ENCODE measurements at regions not wholly inside any gene's neighbourhood (a gene's known extent, or its start where the extent isn't known, plus 50 kb on each side); places are given as distances from the start of the nearest gene placed in this dataset.
"Not testable (repeated sequence)": the region's sequence is repeated elsewhere in the genome, so short reads cannot be mapped to it uniquely, and the experiment has no call there.

DNA sequence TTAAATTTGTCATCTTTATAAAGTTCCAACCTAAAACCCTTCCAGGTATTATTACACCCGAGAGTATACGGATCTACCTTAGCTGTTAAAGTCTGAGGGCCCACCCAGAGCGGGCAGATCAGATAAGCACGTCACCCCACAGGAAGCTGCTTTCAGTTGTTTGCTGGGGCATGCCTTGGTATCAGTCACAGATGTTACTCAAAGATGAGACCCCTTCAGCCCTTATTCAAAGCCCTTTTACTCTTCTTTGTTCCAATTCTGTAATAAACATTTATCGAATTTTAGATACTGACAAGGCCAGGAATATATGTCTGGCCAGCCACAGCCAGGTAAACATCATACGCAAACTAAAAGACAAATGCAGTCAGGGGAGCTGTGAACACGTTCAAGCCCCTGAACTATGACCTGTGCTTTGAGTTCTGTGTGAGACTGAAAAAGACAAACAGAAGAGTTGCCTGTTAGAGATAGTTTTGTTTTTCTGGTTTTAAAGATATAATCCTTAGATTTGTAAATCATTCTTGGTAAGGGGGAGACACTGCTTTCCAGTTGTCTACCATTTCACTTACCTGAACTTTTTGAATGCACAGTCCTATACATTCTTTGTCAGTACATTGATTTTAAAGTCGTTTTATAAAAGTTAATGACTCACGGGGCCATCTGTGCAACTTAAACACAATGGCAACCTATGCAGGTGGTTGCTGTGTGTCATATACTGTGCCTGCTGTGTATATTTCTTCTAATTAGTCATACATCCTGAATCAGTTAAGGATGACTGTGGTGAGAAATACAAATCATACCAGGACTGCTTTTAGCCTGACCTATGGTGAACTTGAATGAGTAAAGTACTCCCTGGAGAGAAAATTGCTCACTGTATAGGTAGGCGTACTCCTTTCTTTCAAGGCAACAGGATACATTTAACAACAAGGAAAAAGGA is 100.5 kb upstream of the ITPRID2 start:
- DNase-seq (ENCODE audit: low read depth in 3 of 3): peak in 1 of 3 experiments; percentile 12

- DNase-seq (ENCODE audit: low read depth in 3 of 3): no peak
Measured at GRCh38 chr2:181792906-181793305, 98.6 kb upstream of the ITPRID2 start.

- DNase-seq (ENCODE audit: low read depth in 3 of 3): no peak
Measured at GRCh38 chr2:181798022-181798421, 93.5 kb upstream of the ITPRID2 start.

DNA sequence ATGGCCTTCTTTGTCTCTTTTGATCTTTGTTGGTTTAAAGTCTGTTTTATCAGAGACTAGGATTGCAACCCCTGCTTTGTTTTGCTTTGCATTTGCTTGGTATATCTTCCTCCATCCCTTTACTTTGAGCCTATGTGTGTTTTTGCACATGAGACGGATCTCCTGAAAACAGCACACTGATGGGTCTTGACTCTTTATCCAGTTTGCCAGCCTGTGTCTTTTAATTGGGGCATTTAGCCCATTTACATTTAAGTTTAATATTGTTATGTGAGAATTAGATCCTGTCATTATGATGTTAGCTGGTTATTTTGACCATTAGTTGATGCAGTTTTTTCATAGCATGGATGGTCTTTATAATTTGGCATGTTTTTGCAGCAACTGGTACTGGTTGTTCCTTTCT is 89.2 kb upstream of the ITPRID2 start:
- not testable (repeated sequence) for DNase-seq (ENCODE audit: low read depth in 3 of 3)

GRCh38 chr2:181803903-181804799 is 87.4 kb upstream of the ITPRID2 start:
- DNase-seq (ENCODE audit: low read depth in 3 of 3): not testable (repeated sequence)

DNA sequence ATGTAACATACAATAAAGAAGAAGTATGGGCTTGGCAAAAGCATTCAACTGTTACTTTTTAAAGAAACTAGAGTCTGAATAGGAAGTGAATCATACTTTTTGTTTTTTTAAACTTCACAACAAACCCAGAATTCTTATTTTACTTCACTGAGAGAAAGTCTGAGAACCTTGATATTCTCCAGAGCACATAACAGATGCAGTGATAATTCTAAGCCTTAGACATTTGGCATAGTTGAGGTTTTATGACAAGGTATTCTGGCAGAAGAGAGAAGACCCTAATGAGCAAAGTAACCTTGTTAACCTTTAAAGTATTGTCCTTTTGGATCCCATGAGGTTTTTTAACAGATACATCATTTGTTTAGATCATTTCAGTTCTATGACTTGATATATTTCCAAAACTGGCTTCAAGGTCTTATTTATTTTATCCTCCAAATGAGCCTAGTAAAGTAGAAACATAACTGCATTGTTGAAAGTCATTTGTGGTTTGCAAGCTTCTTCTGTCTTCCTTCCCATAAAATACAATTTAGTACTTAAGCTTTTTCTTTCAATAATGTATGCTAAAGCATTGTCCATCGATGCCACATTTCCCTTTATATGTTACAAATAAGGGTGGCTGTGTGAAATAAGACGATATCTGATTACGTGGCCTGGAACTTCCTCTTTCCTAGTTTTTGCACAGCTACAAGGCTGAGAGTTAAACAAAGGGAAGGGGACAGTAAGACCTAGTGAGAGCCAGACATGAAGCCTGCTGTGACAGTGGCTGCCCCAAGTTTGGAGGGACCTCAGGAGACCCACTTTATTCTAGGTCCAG is 86.1 kb upstream of the ITPRID2 start:
- no peak for DNase-seq (ENCODE audit: low read depth in 3 of 3)

- DNase-seq (ENCODE audit: low read depth in 3 of 3): no peak
Measured at GRCh38 chr2:181806039-181806392, 85.5 kb upstream of the ITPRID2 start.

GRCh38 chr2:181807526-181807925 is 84.0 kb upstream of the ITPRID2 start:
- no peak for DNase-seq (ENCODE audit: low read depth in 3 of 3)

- DNase-seq (ENCODE audit: low read depth in 3 of 3): no peak
Measured at GRCh38 chr2:181810823-181811695, 80.5 kb upstream of the ITPRID2 start.

- no peak for DNase-seq (ENCODE audit: low read depth in 3 of 3)
Measured at GRCh38 chr2:181812106-181812743, 79.3 kb upstream of the ITPRID2 start.

DNA sequence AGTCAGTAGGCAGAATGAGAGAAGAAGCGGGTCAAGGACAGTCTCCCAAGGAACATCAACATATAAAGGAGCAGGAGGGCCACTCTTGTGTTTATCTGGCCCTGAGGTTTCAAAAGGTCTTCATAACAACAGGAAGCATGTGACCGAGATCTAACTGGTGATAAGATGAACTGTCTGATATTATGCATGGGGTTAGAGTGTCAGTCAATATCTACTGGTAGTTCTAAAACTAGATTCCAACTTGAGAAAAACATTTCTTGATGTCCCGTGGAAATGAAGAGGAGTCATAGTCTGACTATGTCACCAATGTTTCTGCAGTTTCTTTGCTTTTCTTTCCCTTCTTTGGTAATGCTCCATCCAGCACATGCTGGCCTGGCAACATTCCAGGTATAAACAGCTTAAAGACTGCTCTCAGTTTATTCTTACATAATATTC is 77.5 kb upstream of the ITPRID2 start:
- DNase-seq (ENCODE audit: low read depth in 3 of 3): no peak

DNA sequence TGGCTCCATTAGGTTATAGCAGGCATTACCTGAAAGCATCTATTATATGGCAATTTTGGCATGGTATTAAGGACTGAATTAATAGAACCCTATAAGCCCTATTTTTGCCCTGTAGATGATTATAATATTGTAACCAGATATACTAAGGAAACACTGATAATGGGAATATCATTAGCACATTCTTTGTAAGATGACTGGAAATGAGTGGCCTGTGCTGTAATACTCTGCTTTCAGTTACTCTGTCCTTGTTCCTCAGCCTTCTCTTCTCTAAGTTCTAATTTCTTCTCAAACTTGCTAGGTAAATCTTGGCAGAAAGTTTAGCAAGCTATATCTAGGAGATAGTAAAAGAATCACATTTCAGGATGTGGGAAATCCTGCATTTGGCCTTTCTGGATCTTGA is 74.0 kb upstream of the ITPRID2 start:
- no peak for DNase-seq (ENCODE audit: low read depth in 3 of 3)

DNA sequence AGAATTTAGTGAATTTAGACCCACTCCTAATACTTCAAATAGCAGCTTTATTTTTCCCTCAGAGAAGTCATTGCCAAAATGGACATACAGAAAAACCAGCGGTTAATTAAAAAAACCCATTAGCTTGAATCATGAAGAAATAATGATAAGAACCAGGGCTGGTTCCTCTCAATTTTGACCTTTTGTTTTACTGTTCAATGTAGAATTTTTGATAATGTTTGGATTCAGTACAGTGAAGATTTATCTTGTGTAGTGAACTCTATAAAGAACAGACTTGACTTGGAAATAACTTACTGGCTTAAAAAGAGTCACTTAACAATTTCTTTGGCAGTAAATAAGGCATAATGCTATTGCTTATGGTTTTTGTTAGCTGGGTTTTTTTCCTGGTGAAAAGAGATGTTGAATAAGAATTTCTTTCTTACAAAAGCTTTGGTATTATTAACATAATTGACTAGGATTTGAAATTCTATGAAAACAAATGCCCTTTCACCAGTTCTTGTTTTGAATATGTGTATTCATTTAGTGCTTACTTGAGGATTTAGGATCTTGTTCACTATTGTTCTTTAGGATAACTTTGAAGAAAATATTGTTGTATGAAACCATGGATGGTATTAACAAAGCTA is 73.4 kb upstream of the ITPRID2 start:
- no peak for DNase-seq (ENCODE audit: low read depth in 3 of 3)

DNA sequence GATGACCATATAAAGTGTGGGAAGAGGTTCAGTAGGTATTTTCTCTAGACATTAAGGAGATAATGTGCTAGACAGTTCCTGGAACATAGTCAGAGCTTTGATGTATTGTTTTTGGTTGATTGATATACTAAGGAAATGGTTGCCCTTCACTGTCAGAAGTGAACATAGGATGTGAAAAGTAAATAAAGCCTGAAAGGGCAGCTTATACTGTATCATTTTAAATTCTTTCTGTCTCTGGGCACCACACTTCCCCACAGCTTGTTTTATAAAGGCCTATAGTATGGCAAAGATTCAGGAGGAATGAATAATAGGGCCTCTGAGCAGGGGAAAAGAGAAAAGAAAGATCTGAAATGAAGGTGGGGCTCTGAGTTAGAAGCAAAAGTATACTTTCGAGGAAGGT is 72.7 kb upstream of the ITPRID2 start:
- DNase-seq (ENCODE audit: low read depth in 3 of 3): no peak

DNA sequence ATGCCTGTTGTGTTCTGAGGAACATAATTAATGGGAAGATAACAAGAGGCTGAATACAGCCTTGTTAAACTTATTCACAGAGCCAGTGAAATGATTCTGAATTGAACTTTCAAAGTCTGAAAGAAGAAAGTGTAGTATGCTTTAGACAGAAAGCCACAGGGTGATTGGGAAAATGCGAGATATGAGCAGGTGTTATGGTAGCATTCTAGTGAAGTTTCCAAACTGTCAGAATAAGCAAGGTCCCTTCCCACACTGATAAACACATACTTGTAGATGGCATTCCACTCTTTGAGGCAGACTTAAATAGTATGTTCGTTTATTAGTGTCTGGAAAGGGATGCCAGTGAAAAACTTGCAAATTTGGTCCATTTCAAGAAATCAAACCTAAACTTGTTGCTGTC is 70.5 kb upstream of the ITPRID2 start:
- no peak for DNase-seq (ENCODE audit: low read depth in 3 of 3)

- DNase-seq (ENCODE audit: low read depth in 3 of 3): no peak
Measured at GRCh38 chr2:181822097-181822496, 69.4 kb upstream of the ITPRID2 start.

GRCh38 chr2:181823405-181823804 is 68.1 kb upstream of the ITPRID2 start:
- no peak for DNase-seq (ENCODE audit: low read depth in 3 of 3)

DNA sequence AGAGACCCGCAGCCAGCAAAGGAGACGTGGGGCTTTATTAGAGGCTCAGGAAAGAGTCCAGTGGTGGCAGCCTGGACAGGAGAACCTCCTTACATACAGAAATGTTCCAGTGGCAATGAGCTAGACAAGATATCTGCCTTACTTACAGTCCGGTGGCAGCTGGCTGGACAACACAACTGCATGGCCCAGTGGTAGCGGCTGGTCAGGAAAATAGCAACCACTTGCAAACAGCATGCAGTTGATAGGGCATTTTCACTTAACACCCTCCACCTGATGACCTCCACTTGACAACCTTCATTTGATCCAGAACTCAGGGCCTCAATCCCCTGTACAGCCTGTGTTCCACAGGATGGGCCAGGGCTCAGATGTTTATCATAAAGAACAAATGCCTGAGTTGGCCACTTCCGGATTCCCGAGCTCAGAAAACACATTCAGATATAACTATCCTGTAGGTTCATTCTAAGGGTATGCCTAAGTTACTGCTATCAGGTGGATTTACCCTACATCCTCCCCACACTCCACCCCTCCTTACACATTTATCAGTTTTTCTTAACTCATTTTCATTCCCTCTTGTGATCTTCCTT is 63.3 kb upstream of the ITPRID2 start:
- no peak for DNase-seq (ENCODE audit: low read depth in 3 of 3)

DNA sequence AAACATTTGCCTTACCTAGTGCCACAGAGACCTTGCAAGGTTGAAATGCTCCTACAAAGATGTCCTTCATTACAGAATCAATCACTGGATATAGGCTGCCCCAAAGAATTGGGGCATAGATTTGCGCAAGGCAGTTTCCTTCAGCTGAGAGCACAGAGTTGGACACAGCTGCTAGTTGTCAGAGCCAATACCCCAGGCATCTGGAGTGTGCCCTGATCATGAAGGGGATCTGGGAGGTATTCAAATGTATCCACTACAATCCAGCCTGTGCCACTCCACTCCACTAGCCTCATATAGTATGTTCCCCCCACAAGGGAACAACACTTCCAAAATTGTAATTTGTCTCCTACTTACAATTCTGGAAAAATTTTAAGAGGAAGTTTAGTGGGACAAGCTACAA is 62.3 kb upstream of the ITPRID2 start:
- no peak for DNase-seq (ENCODE audit: low read depth in 3 of 3)

GRCh38 chr2:181832015-181832414 is 59.5 kb upstream of the ITPRID2 start:
- no peak for DNase-seq (ENCODE audit: low read depth in 3 of 3)

All from stimulated activated CD4-positive, alpha-beta T cell treated with anti-CD3 and anti-CD28 coated beads, TNF-alpha, amount 100 ng/mL, for 24 hours (primary cell).